ENCODE measurements at regions not wholly inside any gene's neighbourhood (a gene's known extent, or its start where the extent isn't known, plus 50 kb on each side); places are given as distances from the start of the nearest gene placed in this dataset.

- DNase-seq (ENCODE audit: low read depth in 2 of 2), result no peak
Measured at GRCh38 chr20:57897156-57897874, 187.5 kb upstream of the PMEPA1 start.

DNA sequence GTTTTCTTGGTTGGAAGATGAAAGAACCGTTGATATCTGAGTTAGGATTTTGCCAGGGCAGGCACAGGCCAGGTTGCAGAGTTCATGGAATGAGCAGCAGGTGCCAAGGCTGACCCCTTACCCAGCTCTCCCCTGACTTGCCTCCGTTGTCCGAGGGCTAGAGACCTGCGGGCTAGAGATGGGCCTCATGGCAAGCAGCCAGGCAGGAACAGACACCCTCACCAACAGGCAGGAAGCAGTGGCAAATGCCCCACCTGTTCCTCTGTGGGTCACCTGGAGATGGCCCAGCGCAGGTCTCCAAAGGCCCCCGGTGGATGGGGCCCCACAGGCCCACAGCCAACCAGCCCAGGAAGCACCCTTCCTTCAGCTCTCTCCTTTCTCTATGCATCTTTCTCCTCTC lies 186.7 kb upstream of the PMEPA1 start:
- DNase-seq (ENCODE audit: low read depth in 2 of 2), result no peak

DNA sequence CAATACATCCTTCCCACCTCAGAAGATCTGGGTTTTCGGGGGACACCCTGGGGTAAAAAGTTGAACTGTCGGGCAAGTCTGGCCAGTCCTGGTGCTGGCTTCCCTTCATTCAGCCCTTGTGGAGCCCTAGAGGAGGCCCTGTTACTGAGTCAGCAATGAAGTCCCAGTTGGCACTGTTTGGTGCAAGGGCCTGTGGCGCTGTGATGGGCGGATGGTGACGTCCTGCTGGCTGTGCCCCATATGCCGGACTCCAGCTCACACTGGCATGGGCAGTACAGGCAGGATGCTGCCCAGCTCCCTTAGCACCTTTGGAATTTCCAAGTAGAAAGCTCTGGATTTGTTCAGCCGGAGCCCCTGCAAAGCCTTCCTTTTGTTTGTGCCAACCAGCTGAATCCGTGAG lies 186.2 kb upstream of the PMEPA1 start:
- no peak for DNase-seq (ENCODE audit: low read depth in 2 of 2)

GRCh38 chr20:57895161-57895855 lies 185.5 kb upstream of the PMEPA1 start:
- DNase-seq (ENCODE audit: low read depth in 2 of 2), result no peak

GRCh38 chr20:57894522-57894921 lies 184.7 kb upstream of the PMEPA1 start:
- no peak for DNase-seq (ENCODE audit: low read depth in 2 of 2)

GRCh38 chr20:57894096-57894495 lies 184.3 kb upstream of the PMEPA1 start:
- DNase-seq (ENCODE audit: low read depth in 2 of 2), result no peak

- DNase-seq (ENCODE audit: low read depth in 2 of 2), result no peak
Measured at GRCh38 chr20:57893366-57893999, 183.7 kb upstream of the PMEPA1 start.

DNA sequence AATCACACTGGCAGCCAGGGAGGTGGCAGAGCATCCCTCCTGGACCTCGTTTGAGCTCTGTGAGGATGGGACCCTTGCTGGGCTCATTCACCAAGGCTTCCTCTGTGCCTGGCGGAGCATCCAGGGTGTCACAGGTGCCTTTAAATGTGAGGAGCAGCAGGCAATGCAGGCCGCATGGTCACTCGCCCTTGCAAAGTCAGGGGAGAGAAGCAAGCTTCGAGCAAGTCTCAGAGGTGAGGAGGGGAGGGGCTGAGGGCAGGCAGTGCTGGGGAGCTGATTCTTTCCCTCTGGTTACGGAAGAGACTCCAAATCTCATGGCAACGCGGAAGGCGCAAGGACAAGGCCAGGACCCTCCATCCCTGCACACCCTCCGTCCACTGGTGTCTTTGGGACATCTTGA lies 182.7 kb upstream of the PMEPA1 start:
- no peak for DNase-seq (ENCODE audit: low read depth in 2 of 2)

DNA sequence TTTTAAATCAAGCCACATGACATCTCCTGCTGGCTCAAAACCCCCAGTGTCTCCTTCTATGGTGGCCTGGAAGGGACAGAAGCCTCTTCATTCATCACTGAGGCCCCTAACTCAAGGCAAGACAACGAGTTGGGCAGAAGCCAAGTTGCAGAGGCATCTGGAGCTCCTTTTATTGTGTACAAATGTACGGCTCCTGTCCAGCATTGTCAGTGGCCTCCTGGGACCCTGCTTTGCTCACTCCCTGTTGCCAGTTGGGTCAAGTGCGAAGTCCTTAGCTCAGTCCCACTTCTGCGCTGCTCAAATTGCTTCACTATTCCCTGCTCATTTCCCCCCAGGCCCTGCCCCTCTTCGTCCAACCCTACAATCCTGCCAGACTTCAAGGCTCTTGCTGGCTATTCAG lies 181.2 kb upstream of the PMEPA1 start:
- DNase-seq (ENCODE audit: low read depth in 2 of 2), result no peak

DNA sequence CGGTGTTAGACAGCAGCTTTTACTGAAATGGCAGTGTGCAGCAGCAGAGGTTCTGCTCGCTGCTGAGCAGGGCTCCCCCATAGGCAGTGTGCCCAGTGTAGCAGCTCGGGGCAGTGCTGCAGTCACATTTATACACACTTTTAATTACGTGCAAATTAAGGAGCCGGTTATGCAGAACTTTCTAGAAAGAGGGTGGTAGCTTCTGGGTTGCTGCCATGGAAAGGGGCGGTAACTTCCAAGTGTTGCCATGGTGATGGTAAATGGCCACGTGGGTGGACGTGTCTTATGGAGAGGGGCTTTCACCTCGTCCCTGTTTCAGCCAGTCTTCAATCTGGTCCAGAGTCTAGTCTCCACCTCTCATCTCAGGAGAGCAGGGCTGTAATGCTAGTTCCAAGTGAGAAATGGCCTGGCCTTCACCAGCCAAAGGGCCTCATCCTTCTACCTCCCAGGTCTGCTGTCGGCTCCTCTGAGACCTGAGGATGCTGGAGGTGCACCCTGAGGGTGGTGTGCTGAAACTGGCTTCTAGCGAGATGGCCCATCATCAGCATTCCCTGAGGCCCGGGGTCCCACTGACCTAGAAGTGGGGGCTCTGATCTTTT lies 180.5 kb upstream of the PMEPA1 start:
- no peak for DNase-seq (ENCODE audit: low read depth in 2 of 2)

DNA sequence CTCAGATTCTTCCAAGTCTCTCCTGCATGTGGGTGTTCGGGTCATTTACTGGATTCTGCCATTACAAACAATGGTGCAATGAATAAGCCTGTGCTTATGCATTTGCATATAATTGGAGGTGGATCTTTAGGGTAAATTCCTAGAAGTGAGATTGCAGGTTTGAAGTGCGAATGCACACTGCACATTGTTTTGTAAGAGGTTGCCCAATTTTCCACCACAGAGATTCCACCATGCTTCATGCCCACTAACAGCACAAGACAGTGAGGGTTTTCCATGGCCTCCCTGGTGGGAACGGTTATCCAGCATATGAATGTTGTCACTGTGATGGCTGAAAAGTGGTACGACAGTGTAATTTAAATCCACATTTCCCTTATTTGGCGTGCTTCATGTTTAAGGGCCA lies 178.8 kb upstream of the PMEPA1 start:
- DNase-seq (ENCODE audit: low read depth in 2 of 2), result no peak

- DNase-seq (ENCODE audit: low read depth in 2 of 2), result no peak
Measured at GRCh38 chr20:57884956-57885355, 175.1 kb upstream of the PMEPA1 start.

- DNase-seq (ENCODE audit: low read depth in 2 of 2), result no peak
Measured at GRCh38 chr20:57883761-57884160, 173.9 kb upstream of the PMEPA1 start.

GRCh38 chr20:57883224-57883623 lies 173.4 kb upstream of the PMEPA1 start:
- DNase-seq (ENCODE audit: low read depth in 2 of 2), result no peak

DNA sequence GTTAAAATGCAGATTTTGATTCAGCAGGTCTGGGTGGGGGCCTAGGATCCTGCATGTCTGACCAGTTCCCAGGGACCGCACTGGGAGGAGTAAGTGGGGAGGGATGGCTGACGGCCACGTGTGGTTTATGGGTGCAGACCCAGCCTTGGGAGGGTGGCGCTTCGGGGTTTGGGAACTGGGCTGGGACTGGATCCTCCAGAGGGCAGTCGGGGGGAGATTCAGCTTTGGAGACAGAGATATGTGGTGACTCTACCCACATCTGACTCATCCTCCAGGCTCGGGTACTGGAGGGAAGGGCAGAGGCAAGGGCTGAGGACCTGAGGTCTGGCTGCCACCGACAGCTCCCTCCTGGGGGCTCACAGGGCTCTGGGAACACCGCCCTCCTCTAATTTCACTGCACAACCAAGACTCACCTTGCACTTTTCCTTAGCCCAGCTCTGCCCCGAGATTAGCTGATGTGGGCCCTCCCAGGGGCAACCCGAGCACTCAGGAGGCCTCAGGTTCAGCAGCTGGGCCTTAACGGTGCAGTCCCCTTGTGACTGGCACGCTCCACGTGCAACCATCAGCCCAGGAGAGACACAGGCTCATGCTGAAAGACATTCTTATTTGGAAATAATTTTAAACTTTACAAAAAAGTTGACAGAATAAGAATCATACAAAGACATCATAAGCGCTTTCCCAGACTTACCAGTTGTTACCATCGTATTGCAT lies 172.8 kb upstream of the PMEPA1 start:
- DNase-seq (ENCODE audit: low read depth in 2 of 2), result no peak

GRCh38 chr20:57881466-57882385 lies 171.9 kb upstream of the PMEPA1 start:
- DNase-seq (ENCODE audit: low read depth in 2 of 2), result no peak

DNA sequence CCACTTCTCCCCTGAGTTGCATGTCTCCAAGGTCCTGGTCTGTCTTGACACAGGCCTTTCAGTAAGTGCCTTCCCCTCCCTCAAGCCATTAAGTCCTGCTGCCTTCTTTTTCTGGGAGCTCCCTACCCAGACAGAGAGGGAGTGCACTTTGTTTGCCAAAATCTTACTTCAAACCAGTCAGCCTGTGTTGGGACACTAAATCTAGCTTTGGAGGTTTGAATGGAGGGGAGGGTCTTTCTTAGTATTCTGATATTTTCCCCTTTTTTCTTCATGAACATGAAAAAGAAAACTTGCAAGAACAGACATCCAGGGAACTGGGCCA lies 170.7 kb upstream of the PMEPA1 start:
- no peak for DNase-seq (ENCODE audit: low read depth in 2 of 2)

GRCh38 chr20:57879779-57880570 lies 170.2 kb upstream of the PMEPA1 start:
- no peak for DNase-seq (ENCODE audit: low read depth in 2 of 2)

GRCh38 chr20:57879437-57879778 lies 169.6 kb upstream of the PMEPA1 start:
- no peak for DNase-seq (ENCODE audit: low read depth in 2 of 2)

DNA sequence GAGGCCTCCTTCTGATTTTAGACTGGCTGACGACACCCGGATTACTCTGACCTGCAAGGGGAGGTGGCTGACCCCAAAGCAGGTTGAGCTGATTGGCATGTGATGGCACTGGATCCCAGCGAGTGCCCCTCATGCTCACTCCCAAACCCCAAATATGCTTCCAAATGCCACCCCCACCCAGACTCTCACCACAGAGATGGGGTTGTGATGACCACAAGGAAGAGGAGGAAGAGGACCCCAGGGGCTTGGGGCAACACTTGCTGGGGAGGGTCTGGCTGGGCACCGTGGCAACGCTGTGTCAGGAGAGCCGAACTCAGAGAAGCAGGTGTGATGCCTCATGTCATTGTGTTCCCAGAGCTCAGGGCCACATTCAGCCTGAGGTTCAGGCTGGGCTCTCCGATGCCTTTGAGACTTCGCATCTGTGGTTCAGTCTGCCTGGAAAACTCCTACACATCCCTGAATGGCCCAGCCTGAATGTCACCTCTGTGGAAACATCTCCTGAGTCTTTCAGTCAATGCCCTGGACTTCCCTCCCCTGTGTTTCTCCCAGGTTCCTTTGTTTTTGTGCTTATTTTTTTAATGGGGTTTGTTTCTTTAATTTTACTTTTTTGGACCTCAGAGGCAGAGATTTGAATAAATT lies 169.1 kb upstream of the PMEPA1 start:
- DNase-seq (ENCODE audit: low read depth in 2 of 2), result no peak

Data from stimulated activated CD8-positive, alpha-beta memory T cell treated with anti-CD3 and anti-CD28 coated beads, Interleukin-15, amount 100 ng/mL, for 48 hours (primary cell).